AG09309 (cell line): ENCODE measurements at regions not wholly inside any gene's neighbourhood (a gene's known extent, or its start where the extent isn't known, plus 50 kb on each side); places are given as distances from the start of the nearest gene placed in this dataset.

Experiments used
- DNase-seq: peaks from one replicate; pipeline ENCODE4 v3.0.0-alpha.2; 2010; ENCODE audit warnings: low read depth
- H3K4me3 ChIP-seq: 2 replicates; pipeline ENCODE4 v1.5.1; 2011; ENCODE audit warnings: mild to moderate bottlenecking, low read depth, low read length, moderate library complexity; ENCODE audit not compliant: control insufficient read depth
- CTCF ChIP-seq: IDR thresholded peaks from 2 replicates; pipeline ENCODE4 v1.5.1; 2011; ENCODE audit warnings: mild to moderate bottlenecking, low read depth, low read length, inconsistent platforms; ENCODE audit not compliant: insufficient read depth, control insufficient read depth; ENCODE audit errors: missing control alignments

- no peak overlapping the region for H3K4me3 ChIP-seq
- no peak for TF ChIP-seq CTCF
- DNase-seq: no peak
These were observed 158.0 kb downstream of the UTRN start for GRCh38 chr6:144443157-144443556.

GRCh38 chr6:144447472-144447871 lies 162.3 kb downstream of the UTRN start:
- no peak overlapping the region for H3K4me3 ChIP-seq
- no peak for DNase-seq
- no peak for TF ChIP-seq CTCF

- no peak for TF ChIP-seq CTCF
- no peak for DNase-seq
- no peak overlapping the region for H3K4me3 ChIP-seq
These were observed 164.1 kb downstream of the UTRN start for GRCh38 chr6:144449218-144449617.

GRCh38 chr6:144449911-144450597 lies 164.9 kb downstream of the UTRN start:
- no peak overlapping the region for H3K4me3 ChIP-seq
- DNase-seq: no peak
- TF ChIP-seq CTCF: no peak

- TF ChIP-seq CTCF: no peak
- no peak overlapping the region for H3K4me3 ChIP-seq
- DNase-seq: no peak
These were observed 175.4 kb downstream of the UTRN start for GRCh38 chr6:144460327-144461095.

- DNase-seq: no peak
- H3K4me3 ChIP-seq: no peak overlapping the region
- no peak for TF ChIP-seq CTCF
These were observed 176.9 kb downstream of the UTRN start for GRCh38 chr6:144462058-144462457.
